ENCODE measurements at regions not wholly inside any gene's neighbourhood (a gene's known extent, or its start where the extent isn't known, plus 50 kb on each side); places are given as distances from the start of the nearest gene placed in this dataset.
"Not testable (repeated sequence)": the region's sequence is repeated elsewhere in the genome, so short reads cannot be mapped to it uniquely, and the experiment has no call there.

DNA sequence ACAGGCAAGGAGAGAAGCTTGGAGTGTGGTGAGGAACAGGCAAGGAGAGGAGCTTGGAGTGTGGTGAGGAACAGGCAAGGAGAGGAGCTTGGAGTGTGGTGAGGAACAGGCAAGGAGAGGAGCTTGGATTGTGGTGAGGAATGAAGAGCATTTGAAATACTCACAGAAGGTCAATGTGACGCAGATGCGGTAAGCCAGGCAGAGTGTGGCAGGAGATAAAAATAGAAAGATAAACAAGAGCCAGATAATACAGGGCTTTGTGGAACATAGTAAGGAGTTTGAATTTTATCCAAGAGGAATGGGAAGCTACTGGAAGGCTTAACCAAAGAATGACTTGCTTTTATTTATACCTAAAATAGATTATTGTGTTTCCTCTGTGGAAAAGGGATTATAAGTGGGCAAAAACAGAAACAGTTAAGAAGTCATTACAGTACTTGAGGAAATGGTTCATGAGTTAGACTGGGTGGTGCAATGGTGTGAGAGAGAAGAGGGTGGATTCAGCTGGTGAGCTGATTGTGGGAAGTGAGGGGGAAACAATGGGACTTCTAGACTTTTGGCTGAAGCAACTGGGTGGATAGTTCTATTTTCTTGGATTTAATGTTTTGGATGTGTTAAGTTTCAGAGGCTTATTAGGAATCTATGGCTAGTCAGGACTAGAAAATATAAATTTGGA is 900.1 kb upstream of the TPTE start:
- POLR2A ChIA-PET; CTCF ChIA-PET; H3K27ac ChIP-seq (ENCODE audit: insufficient read depth in 1 of 2, low read depth in 1 of 2, low read length in 2 of 2, poor library complexity in 1 of 2, severe bottlenecking in 2 of 2); H3K9me3 ChIP-seq (ENCODE audit: control extremely low read depth in 1 of 5, control insufficient read depth in 4 of 5, insufficient read depth in 2 of 5, low read depth in 1 of 5, low read length in 4 of 5); H3K4me1 ChIP-seq (ENCODE audit: control extremely low read depth in 1 of 4, control insufficient read depth in 4 of 4, insufficient read depth in 4 of 4, low read length in 3 of 4); H3K27me3 ChIP-seq (replicated peaks in 2 of 5; ENCODE audit: control insufficient read depth in 4 of 5, insufficient read depth in 5 of 5, low read length in 4 of 5); DNase-seq; H3K36me3 ChIP-seq (ENCODE audit: control insufficient read depth in 4 of 4, insufficient read depth in 4 of 4, low read length in 3 of 4); H3K4me3 ChIP-seq (ENCODE audit: control insufficient read depth in 1 of 7, extremely low read depth in 1 of 7, insufficient read depth in 4 of 7, low read depth in 2 of 7, low read length in 6 of 7): not testable (repeated sequence)
- no CpG with 5 or more reads among the region's 2 CpGs for WGBS (ENCODE audit: insufficient coverage)

DNA sequence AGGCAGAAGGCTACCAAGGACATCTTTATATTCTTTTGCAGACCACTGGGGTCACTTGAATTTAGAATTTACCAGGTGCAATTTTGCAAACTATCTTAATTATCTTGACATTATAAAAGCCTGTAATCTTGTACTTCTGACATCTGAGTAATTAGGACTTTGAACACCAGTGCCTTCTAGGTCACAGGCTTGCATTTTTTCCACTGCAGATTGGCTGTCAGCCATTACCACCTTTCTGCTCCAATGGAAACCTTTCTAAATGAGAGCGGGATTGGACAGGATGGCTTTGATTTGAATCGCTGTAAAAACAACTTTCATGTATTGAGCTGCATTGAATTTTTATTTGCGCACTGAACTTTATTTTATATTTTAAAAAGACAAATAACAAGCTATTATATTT is 893.3 kb upstream of the TPTE start:
- H3K36me3 ChIP-seq (ENCODE audit: control insufficient read depth in 4 of 4, insufficient read depth in 4 of 4, low read length in 3 of 4); H3K27ac ChIP-seq (ENCODE audit: insufficient read depth in 1 of 2, low read depth in 1 of 2, low read length in 2 of 2, poor library complexity in 1 of 2, severe bottlenecking in 2 of 2); H3K9me3 ChIP-seq (ENCODE audit: control extremely low read depth in 1 of 5, control insufficient read depth in 4 of 5, insufficient read depth in 2 of 5, low read depth in 1 of 5, low read length in 4 of 5); H3K27me3 ChIP-seq (replicated peaks in 2 of 5; ENCODE audit: control insufficient read depth in 4 of 5, insufficient read depth in 5 of 5, low read length in 4 of 5); DNase-seq; CTCF ChIA-PET; POLR2A ChIA-PET; H3K4me1 ChIP-seq (ENCODE audit: control extremely low read depth in 1 of 4, control insufficient read depth in 4 of 4, insufficient read depth in 4 of 4, low read length in 3 of 4); H3K4me3 ChIP-seq (ENCODE audit: control insufficient read depth in 1 of 7, extremely low read depth in 1 of 7, insufficient read depth in 4 of 7, low read depth in 2 of 7, low read length in 6 of 7): not testable (repeated sequence)
- no CpG with 5 or more reads among the region's 3 CpGs for WGBS (ENCODE audit: insufficient coverage)

GRCh38 chr21:9647409-9647808 is 874.0 kb upstream of the TPTE start:
- H3K9me3 ChIP-seq (ENCODE audit: control extremely low read depth in 1 of 5, control insufficient read depth in 4 of 5, insufficient read depth in 2 of 5, low read depth in 1 of 5, low read length in 4 of 5); H3K36me3 ChIP-seq (ENCODE audit: control insufficient read depth in 4 of 4, insufficient read depth in 4 of 4, low read length in 3 of 4); CTCF ChIA-PET; H3K4me3 ChIP-seq (ENCODE audit: control insufficient read depth in 1 of 7, extremely low read depth in 1 of 7, insufficient read depth in 4 of 7, low read depth in 2 of 7, low read length in 6 of 7); DNase-seq; H3K27me3 ChIP-seq (replicated peaks in 2 of 5; ENCODE audit: control insufficient read depth in 4 of 5, insufficient read depth in 5 of 5, low read length in 4 of 5); H3K4me1 ChIP-seq (ENCODE audit: control extremely low read depth in 1 of 4, control insufficient read depth in 4 of 4, insufficient read depth in 4 of 4, low read length in 3 of 4); H3K27ac ChIP-seq (ENCODE audit: insufficient read depth in 1 of 2, low read depth in 1 of 2, low read length in 2 of 2, poor library complexity in 1 of 2, severe bottlenecking in 2 of 2); POLR2A ChIA-PET: not testable (repeated sequence)

DNA sequence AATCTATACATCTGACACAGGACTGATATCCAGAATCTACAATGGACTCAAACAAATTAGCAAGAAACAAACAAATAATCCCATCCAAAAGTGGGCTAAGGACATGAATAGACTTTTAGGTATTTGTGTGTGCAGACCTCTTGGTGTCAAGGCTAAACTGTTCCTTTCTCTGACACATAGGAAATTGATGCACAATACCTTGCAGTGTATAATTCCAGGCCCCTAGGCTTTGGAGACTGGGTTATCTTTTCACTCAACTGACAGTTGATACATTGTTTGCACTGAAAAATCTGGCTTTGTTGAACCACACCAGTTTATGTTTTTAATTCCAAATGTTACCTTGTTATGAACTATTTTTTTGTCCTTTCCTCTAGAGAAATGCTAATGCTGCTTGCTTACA is 873.1 kb upstream of the TPTE start:
- not testable (repeated sequence) for H3K9me3 ChIP-seq (ENCODE audit: control extremely low read depth in 1 of 5, control insufficient read depth in 4 of 5, insufficient read depth in 2 of 5, low read depth in 1 of 5, low read length in 4 of 5)

DNA sequence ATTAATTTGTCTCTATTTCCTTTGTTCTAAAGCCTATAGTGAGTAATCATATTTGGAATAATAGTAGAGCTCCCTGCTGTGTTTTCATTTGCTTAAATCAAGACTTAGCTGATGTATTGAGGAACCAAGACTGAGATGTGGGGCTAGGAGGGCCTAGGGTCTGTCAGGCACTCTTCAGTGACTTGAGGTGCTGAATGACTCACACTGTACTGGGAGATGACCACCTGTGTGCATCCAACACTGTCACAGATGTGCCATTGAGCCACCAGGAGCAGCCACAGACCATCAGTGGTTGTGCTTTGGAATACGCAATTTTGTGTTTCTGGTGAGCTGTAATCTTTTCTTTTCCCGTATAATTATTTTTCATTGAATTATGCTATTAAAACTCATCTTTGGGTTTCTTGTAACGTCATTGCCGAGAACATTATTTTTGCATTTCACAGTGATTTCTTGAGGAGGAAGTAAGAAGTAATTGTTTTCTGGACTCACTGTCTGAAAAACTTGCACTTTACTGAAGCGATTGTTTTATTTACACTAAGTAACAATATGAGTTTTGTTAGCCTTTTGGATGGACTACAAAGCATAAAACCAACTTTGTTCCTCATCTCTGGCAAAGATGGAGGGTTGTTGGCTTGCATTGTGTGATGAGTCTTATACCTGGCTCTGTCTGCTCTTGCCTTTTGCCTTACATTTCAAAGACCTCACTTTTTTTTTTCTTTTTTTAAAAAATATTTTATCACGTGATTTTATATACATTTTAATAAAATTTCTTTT is 872.2 kb upstream of the TPTE start:
- CTCF ChIA-PET, POLR2A ChIA-PET, DNase-seq: not testable (repeated sequence)

More for the DNA sequence above, 873.1 kb upstream of the TPTE start:
- CTCF ChIA-PET; H3K36me3 ChIP-seq (ENCODE audit: control insufficient read depth in 4 of 4, insufficient read depth in 4 of 4, low read length in 3 of 4); H3K4me3 ChIP-seq (ENCODE audit: control insufficient read depth in 1 of 7, extremely low read depth in 1 of 7, insufficient read depth in 4 of 7, low read depth in 2 of 7, low read length in 6 of 7); H3K4me1 ChIP-seq (ENCODE audit: control extremely low read depth in 1 of 4, control insufficient read depth in 4 of 4, insufficient read depth in 4 of 4, low read length in 3 of 4); DNase-seq; H3K27me3 ChIP-seq (replicated peaks in 2 of 5; ENCODE audit: control insufficient read depth in 4 of 5, insufficient read depth in 5 of 5, low read length in 4 of 5); H3K27ac ChIP-seq (ENCODE audit: insufficient read depth in 1 of 2, low read depth in 1 of 2, low read length in 2 of 2, poor library complexity in 1 of 2, severe bottlenecking in 2 of 2); POLR2A ChIA-PET: not testable (repeated sequence)

DNA sequence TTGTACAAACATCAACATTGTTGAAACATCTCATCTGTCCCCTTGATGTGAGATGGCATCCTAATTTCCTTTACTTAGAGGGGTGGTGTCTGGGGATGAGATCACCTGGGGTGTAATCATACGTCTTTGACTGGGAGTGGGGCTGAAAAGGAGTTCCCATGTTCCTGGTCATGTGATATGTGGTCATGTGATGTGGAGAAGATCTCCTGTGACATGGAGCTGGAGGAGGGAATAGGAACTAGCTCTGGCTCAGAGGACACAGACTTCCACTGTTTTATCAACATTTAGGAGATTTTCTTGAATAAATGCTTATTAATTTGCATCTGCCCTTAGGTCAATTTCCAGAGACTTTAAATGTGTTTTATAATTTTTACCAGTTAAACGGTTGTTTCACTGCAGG is 868.6 kb upstream of the TPTE start:
- H3K9me3 ChIP-seq (ENCODE audit: control extremely low read depth in 1 of 5, control insufficient read depth in 4 of 5, insufficient read depth in 2 of 5, low read depth in 1 of 5, low read length in 4 of 5); H3K27ac ChIP-seq (ENCODE audit: insufficient read depth in 1 of 2, low read depth in 1 of 2, low read length in 2 of 2, poor library complexity in 1 of 2, severe bottlenecking in 2 of 2); H3K4me3 ChIP-seq (ENCODE audit: control insufficient read depth in 1 of 7, extremely low read depth in 1 of 7, insufficient read depth in 4 of 7, low read depth in 2 of 7, low read length in 6 of 7); H3K36me3 ChIP-seq (ENCODE audit: control insufficient read depth in 4 of 4, insufficient read depth in 4 of 4, low read length in 3 of 4); POLR2A ChIA-PET; CTCF ChIA-PET; H3K4me1 ChIP-seq (ENCODE audit: control extremely low read depth in 1 of 4, control insufficient read depth in 4 of 4, insufficient read depth in 4 of 4, low read length in 3 of 4); DNase-seq; H3K27me3 ChIP-seq (replicated peaks in 2 of 5; ENCODE audit: control insufficient read depth in 4 of 5, insufficient read depth in 5 of 5, low read length in 4 of 5): not testable (repeated sequence)
- 27% methylated on average over 1 of the region's 2 CpGs for WGBS (ENCODE audit: insufficient coverage)

More for the DNA sequence above, 872.2 kb upstream of the TPTE start:
- H3K27ac ChIP-seq (ENCODE audit: insufficient read depth in 1 of 2, low read depth in 1 of 2, low read length in 2 of 2, poor library complexity in 1 of 2, severe bottlenecking in 2 of 2); H3K4me3 ChIP-seq (ENCODE audit: control insufficient read depth in 1 of 7, extremely low read depth in 1 of 7, insufficient read depth in 4 of 7, low read depth in 2 of 7, low read length in 6 of 7); H3K4me1 ChIP-seq (ENCODE audit: control extremely low read depth in 1 of 4, control insufficient read depth in 4 of 4, insufficient read depth in 4 of 4, low read length in 3 of 4); H3K36me3 ChIP-seq (ENCODE audit: control insufficient read depth in 4 of 4, insufficient read depth in 4 of 4, low read length in 3 of 4); H3K9me3 ChIP-seq (ENCODE audit: control extremely low read depth in 1 of 5, control insufficient read depth in 4 of 5, insufficient read depth in 2 of 5, low read depth in 1 of 5, low read length in 4 of 5); H3K27me3 ChIP-seq (replicated peaks in 2 of 5; ENCODE audit: control insufficient read depth in 4 of 5, insufficient read depth in 5 of 5, low read length in 4 of 5): not testable (repeated sequence)
- WGBS (ENCODE audit: insufficient coverage): 93% methylated on average over 3 of the region's 6 CpGs

DNA sequence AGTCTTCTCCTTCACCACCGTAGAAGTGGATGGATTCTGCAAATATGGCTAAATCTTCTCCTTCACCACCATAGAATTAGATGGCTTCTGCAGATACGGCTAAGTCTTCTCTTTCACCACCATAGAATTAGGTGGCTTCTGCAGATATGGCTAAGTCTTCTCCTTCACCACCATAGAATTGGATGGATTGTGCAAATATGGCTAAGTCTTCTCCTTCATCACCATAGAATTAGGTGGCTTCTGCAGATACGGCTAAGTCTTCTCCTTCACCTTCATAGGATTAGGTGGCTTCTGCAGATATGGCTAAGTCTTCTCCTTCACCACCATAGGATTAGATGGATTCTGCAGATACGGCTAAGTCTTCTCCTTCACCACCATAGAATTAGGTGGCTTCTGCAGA is 866.2 kb upstream of the TPTE start:
- H3K4me3 ChIP-seq (ENCODE audit: control insufficient read depth in 1 of 7, extremely low read depth in 1 of 7, insufficient read depth in 4 of 7, low read depth in 2 of 7, low read length in 6 of 7); H3K9me3 ChIP-seq (ENCODE audit: control extremely low read depth in 1 of 5, control insufficient read depth in 4 of 5, insufficient read depth in 2 of 5, low read depth in 1 of 5, low read length in 4 of 5); POLR2A ChIA-PET; DNase-seq; H3K27ac ChIP-seq (ENCODE audit: insufficient read depth in 1 of 2, low read depth in 1 of 2, low read length in 2 of 2, poor library complexity in 1 of 2, severe bottlenecking in 2 of 2); H3K36me3 ChIP-seq (ENCODE audit: control insufficient read depth in 4 of 4, insufficient read depth in 4 of 4, low read length in 3 of 4); H3K27me3 ChIP-seq (replicated peaks in 2 of 5; ENCODE audit: control insufficient read depth in 4 of 5, insufficient read depth in 5 of 5, low read length in 4 of 5); H3K4me1 ChIP-seq (ENCODE audit: control extremely low read depth in 1 of 4, control insufficient read depth in 4 of 4, insufficient read depth in 4 of 4, low read length in 3 of 4); CTCF ChIA-PET: not testable (repeated sequence)
- 94% methylated on average over 4 of the region's 4 CpGs for WGBS (ENCODE audit: insufficient coverage)

Data from common myeloid progenitor, CD34-positive (primary cell).